NCI-H146 treated with DMSO at 0.1 percent for 48 hours (cell line): ENCODE measurements at regions not wholly inside any gene's neighbourhood (a gene's known extent, or its start where the extent isn't known, plus 50 kb on each side); places are given as distances from the start of the nearest gene placed in this dataset.

Experiments
- DNase-seq: peaks from one replicate; lab custom pipeline; 2025; ENCODE audit not compliant: unreplicated experiment; lab: John Stamatoyannopoulos, UW

GRCh38 chr3:156620901-156621300, 53.5 kb upstream of the TIPARP start:
- no peak for DNase-seq

- peak; percentile 91 for DNase-seq
Measured at GRCh38 chr3:156620260-156620659, 54.1 kb upstream of the TIPARP start.

GRCh38 chr3:156619376-156619775, 55.0 kb upstream of the TIPARP start:
- DNase-seq = no peak

GRCh38 chr3:156617781-156618180, 56.6 kb upstream of the TIPARP start:
- DNase-seq = no peak

GRCh38 chr3:156617145-156617544, 57.2 kb upstream of the TIPARP start:
- no peak for DNase-seq

GRCh38 chr3:156615592-156616173, 58.7 kb upstream of the TIPARP start:
- no peak for DNase-seq

- DNase-seq = peak; percentile 54
Measured at GRCh38 chr3:156614642-156615511, 59.5 kb upstream of the TIPARP start.

- DNase-seq = no peak
Measured at GRCh38 chr3:156612903-156613302, 58.0 kb upstream of the SSR3 start.

- DNase-seq = no peak
Measured at GRCh38 chr3:156611870-156612494, 57.1 kb upstream of the SSR3 start.

- DNase-seq = no peak
Measured at GRCh38 chr3:156610154-156610553, 55.2 kb upstream of the SSR3 start.

- DNase-seq = no peak
Measured at GRCh38 chr3:156609546-156609945, 54.6 kb upstream of the SSR3 start.

- DNase-seq = no peak
Measured at GRCh38 chr3:156608601-156609514, 53.9 kb upstream of the SSR3 start.

GRCh38 chr3:156606729-156607128, 51.8 kb upstream of the SSR3 start:
- DNase-seq = no peak

GRCh38 chr3:156605686-156606605, 51.0 kb upstream of the SSR3 start:
- no peak for DNase-seq

- DNase-seq = no peak
Measured at GRCh38 chr3:156604642-156605144, 49.8 kb upstream of the SSR3 start.
